SK-N-MC (cell line): ENCODE measurements at regions not wholly inside any gene's neighbourhood (a gene's known extent, or its start where the extent isn't known, plus 50 kb on each side); places are given as distances from the start of the nearest gene placed in this dataset.

Experiments used
- EZH2 ChIP-seq: fragments of 200-600 bp; sonication (generic); IDR thresholded peaks from one replicate; pipeline ENCODE4 v1.6.1; 2017; ENCODE audit warnings: antibody characterized with exemption
- FOXP2 ChIP-seq: optimal IDR thresholded peaks from 2 replicates; pipeline ENCODE3; 2011; ENCODE audit warnings: mild to moderate bottlenecking, moderate library complexity; ENCODE audit not compliant: insufficient read depth; ENCODE audit errors: extremely low read length, control extremely low read depth
- POLR2AphosphoS5 ChIP-seq: IDR thresholded peaks from 2 replicates; pipeline ENCODE4 v1.6.1; 2012; ENCODE audit warnings: mild to moderate bottlenecking, low read depth, low read length, borderline replicate concordance

DNA sequence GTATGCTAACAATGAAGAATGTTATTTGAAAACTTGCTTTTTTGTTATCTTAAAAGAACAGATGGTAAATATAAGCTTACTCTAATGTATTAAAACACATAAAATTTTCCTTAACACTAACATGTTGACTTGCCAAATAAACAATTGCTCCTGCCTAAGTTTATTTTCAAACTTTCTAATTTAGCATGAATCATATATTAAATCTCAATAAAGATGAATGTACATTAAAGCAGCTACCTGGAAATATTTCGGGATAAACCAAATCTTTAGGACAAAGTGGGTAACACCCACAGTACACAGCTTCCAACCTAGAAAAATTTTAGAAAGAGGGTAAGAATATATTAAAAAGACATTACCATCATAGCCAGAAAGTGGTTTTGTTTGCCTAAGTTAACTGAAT is 567.4 kb downstream of the ZEB2 start:
- TF ChIP-seq POLR2AphosphoS5 (no peak), EZH2 (no peak), FOXP2 (no peak)
